HL-60 (cell line): ENCODE measurements at regions not wholly inside any gene's neighbourhood (a gene's known extent, or its start where the extent isn't known, plus 50 kb on each side); places are given as distances from the start of the nearest gene placed in this dataset.

Experiments used
- CTCF ChIP-seq: IDR thresholded peaks from one replicate; pipeline ENCODE4 v1.5.1; 2011; ENCODE audit warnings: low read length, control low read depth, inconsistent platforms; ENCODE audit not compliant: insufficient read depth
- POLR2AphosphoS5 ChIP-seq: IDR thresholded peaks from 2 replicates; pipeline ENCODE4 v1.6.1; 2012; ENCODE audit warnings: low read depth
- TF ChIP-seq, protein P1 (sequence below): IDR thresholded peaks from 2 replicates; pipeline ENCODE4 v1.6.1; 2012; ENCODE audit warnings: low read depth; ENCODE audit not compliant: insufficient replicate concordance

GRCh38 chr12:115828168-115828567 lies 449.3 kb downstream of the MED13L start:
- no peak for TF ChIP-seq CTCF
- TF ChIP-seq POLR2AphosphoS5: no peak
- TF ChIP-seq, protein P1, sequence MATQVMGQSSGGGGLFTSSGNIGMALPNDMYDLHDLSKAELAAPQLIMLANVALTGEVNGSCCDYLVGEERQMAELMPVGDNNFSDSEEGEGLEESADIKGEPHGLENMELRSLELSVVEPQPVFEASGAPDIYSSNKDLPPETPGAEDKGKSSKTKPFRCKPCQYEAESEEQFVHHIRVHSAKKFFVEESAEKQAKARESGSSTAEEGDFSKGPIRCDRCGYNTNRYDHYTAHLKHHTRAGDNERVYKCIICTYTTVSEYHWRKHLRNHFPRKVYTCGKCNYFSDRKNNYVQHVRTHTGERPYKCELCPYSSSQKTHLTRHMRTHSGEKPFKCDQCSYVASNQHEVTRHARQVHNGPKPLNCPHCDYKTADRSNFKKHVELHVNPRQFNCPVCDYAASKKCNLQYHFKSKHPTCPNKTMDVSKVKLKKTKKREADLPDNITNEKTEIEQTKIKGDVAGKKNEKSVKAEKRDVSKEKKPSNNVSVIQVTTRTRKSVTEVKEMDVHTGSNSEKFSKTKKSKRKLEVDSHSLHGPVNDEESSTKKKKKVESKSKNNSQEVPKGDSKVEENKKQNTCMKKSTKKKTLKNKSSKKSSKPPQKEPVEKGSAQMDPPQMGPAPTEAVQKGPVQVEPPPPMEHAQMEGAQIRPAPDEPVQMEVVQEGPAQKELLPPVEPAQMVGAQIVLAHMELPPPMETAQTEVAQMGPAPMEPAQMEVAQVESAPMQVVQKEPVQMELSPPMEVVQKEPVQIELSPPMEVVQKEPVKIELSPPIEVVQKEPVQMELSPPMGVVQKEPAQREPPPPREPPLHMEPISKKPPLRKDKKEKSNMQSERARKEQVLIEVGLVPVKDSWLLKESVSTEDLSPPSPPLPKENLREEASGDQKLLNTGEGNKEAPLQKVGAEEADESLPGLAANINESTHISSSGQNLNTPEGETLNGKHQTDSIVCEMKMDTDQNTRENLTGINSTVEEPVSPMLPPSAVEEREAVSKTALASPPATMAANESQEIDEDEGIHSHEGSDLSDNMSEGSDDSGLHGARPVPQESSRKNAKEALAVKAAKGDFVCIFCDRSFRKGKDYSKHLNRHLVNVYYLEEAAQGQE: no peak
